ENCODE measurements at regions not wholly inside any gene's neighbourhood (a gene's known extent, or its start where the extent isn't known, plus 50 kb on each side); places are given as distances from the start of the nearest gene placed in this dataset.
A peak's percentile ranks its signal among the peaks of the same experiment; 100 is the strongest.
"Not testable (repeated sequence)": the region's sequence is repeated elsewhere in the genome, so short reads cannot be mapped to it uniquely, and the experiment has no call there.

DNA sequence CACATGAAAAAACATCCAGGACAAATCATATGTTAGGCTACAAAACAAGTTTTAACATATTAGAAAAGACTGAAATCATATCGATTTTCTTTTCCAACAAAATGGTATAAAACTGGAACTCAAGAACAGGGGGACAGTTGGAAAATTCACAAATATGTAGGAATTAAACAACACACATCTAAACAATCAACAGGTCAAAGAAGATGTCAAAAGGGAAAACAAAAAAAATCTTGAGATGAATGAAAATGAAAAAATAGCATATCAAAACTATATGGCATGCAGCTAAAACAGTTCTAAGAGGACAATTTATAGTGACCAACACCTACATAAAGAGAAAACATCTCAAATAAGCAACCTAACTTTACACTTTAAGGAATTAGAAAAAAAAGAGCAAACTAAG, 585.3 kb downstream of the UQCRFS1 start:
- Mint-ChIP-seq H3K27ac (peak overlapping the region in 1 of 8 donors; percentile 71), H3K4me1 (peaks cover 4 to 16% (median 12%) of the 10 kb centered on the region in 3 donors), H3K9me3 (peaks cover 7 to 14% (median 11%) of the 10 kb centered on the region in 5 donors), H3K4me3 (no peak overlapping the region), H3K36me3 (peaks cover 0 to 14% (median 2%) of the 10 kb centered on the region in 3 donors), H3K27me3 (peaks cover 0 to 2% of the 10 kb centered on the region in 2 donors)
- Histone ChIP-seq H3K27me3 (ENCODE audit: insufficient read depth, low read length, poor library complexity, severe bottlenecking) (no peaks in the 10 kb centered on the region), H3K4me1 (ENCODE audit: insufficient read depth, low read length) (no peaks in the 10 kb centered on the region), H3K27ac (ENCODE audit: low read depth, low read length) (no peak overlapping the region), H3K36me3 (ENCODE audit: insufficient read depth, low read length) (no peaks in the 10 kb centered on the region), H3K4me3 (ENCODE audit: low read length) (no peak overlapping the region), H3K9me3 (ENCODE audit: low read length) (no peaks in the 10 kb centered on the region)
- no peak for DNase-seq
- ChIA-PET POLR2A (no interaction called here), CTCF (no interaction called here)

DNA sequence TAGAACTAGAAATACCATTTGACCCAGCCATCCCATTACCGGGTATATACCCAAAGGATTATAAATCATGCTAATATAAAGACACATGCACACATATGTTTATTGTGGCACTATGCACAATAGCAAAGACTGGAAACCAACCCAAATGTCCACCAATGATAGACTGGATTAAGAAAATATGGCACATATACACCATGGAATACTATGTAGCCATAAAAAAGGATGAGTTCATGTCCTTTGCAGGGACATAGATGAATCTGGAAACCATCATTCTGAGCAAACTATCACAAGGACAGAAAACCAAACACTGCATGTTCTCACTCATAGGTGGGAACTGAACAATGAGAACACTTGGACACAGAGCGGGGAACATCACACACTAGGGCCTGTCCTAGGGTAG, 586.5 kb downstream of the UQCRFS1 start:
- H3K27me3 ChIP-seq (ENCODE audit: insufficient read depth, low read length, poor library complexity, severe bottlenecking); H3K4me3 ChIP-seq (ENCODE audit: low read length); H3K4me1 Mint-ChIP-seq; H3K27me3 Mint-ChIP-seq; CTCF ChIA-PET; POLR2A ChIA-PET; H3K4me3 Mint-ChIP-seq; H3K9me3 ChIP-seq (ENCODE audit: low read length); H3K4me1 ChIP-seq (ENCODE audit: insufficient read depth, low read length); DNase-seq; H3K36me3 ChIP-seq (ENCODE audit: insufficient read depth, low read length); H3K27ac Mint-ChIP-seq; H3K27ac ChIP-seq (ENCODE audit: low read depth, low read length): not testable (repeated sequence)
- peaks cover 7 to 14% (median 11%) of the 10 kb centered on the region in 5 donors for H3K9me3 Mint-ChIP-seq
- peaks cover 0 to 14% (median 2%) of the 10 kb centered on the region in 3 donors for H3K36me3 Mint-ChIP-seq

DNA sequence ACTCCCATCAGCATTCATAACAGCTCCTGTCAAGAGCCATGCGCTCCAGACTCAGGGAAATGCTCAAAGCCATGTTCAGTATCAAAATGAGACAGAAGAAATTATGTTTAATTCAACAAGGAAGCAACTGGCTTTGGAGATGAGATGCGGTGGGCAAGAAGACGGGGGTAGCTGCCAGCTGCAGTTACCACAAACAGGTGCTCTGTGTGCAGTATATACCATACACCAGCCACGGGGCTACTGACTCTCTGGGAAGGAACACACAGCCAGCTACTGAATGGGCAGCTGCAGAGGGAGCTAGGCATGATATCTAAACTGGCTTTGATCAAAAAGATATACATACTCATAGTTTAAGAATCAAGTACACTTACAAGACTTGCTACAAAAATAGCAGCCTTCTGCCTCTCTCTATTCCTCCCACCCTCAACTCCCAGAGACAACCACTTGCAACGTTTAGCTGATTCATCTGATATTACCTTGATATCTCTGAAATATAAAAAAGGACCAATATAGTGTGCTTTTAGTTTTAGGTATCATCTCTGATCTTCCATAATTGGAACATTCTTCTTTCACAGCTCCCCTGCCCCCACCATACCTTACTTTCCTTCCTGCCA, 593.0 kb downstream of the UQCRFS1 start:
- Histone ChIP-seq H3K4me3 (ENCODE audit: low read length) (no peak overlapping the region), H3K27ac (ENCODE audit: low read depth, low read length) (no peak overlapping the region), H3K4me1 (ENCODE audit: insufficient read depth, low read length) (no peaks in the 10 kb centered on the region), H3K36me3 (ENCODE audit: insufficient read depth, low read length) (no peaks in the 10 kb centered on the region), H3K27me3 (ENCODE audit: insufficient read depth, low read length, poor library complexity, severe bottlenecking) (no peaks in the 10 kb centered on the region), H3K9me3 (ENCODE audit: low read length) (no peaks in the 10 kb centered on the region)
- CTCF ChIA-PET = no interaction called here
- DNase-seq = no peak
- Mint-ChIP-seq H3K27me3 (peaks cover 0 to 4% of the 10 kb centered on the region in 2 donors), H3K4me3 (no peak overlapping the region), H3K36me3 (peaks cover 0 to 12% (median 0%) of the 10 kb centered on the region in 3 donors), H3K9me3 (peaks cover 6 to 16% (median 9%) of the 10 kb centered on the region in 5 donors), H3K27ac (no peak overlapping the region), H3K4me1 (peaks cover 0 to 4% (median 0%) of the 10 kb centered on the region in 3 donors)
- POLR2A ChIA-PET = no interaction called here

DNA sequence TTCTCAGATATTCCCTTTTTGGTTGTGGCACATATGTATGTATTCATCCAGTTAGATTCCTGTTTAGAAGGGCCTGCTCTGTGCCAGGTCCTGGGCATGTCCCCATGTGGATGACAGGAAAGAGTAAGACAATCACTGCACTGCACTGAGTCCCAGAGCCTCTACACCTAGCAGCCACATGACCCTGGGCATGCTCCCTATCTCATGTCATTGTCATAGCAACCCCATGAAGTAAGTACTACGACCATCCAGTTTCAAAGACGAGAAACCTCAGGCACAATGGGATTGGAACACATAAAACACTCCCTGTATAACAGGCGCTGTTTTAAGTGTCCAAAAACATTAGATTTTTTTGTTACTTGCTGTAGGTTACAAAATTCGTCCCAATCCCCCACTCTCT, 594.4 kb downstream of the UQCRFS1 start:
- H3K27ac Mint-ChIP-seq = no peak overlapping the region
- H3K9me3 Mint-ChIP-seq = peaks cover 15 to 30% (median 19%) of the 10 kb centered on the region in 5 donors
- ChIA-PET POLR2A (no interaction called here), CTCF (no interaction called here)
- no peak overlapping the region for H3K4me3 Mint-ChIP-seq
- Histone ChIP-seq H3K36me3 (ENCODE audit: insufficient read depth, low read length) (no peaks in the 10 kb centered on the region), H3K4me3 (ENCODE audit: low read length) (no peak overlapping the region), H3K9me3 (ENCODE audit: low read length) (no peaks in the 10 kb centered on the region), H3K27me3 (ENCODE audit: insufficient read depth, low read length, poor library complexity, severe bottlenecking) (no peaks in the 10 kb centered on the region), H3K4me1 (ENCODE audit: insufficient read depth, low read length) (no peaks in the 10 kb centered on the region), H3K27ac (ENCODE audit: low read depth, low read length) (no peak overlapping the region)
- peaks cover 0 to 4% (median 0%) of the 10 kb centered on the region in 3 donors for H3K4me1 Mint-ChIP-seq
- DNase-seq = no peak
- H3K27me3 Mint-ChIP-seq = peaks cover 0 to 4% of the 10 kb centered on the region in 2 donors
- peaks cover 0 to 23% (median 0%) of the 10 kb centered on the region in 3 donors for H3K36me3 Mint-ChIP-seq

DNA sequence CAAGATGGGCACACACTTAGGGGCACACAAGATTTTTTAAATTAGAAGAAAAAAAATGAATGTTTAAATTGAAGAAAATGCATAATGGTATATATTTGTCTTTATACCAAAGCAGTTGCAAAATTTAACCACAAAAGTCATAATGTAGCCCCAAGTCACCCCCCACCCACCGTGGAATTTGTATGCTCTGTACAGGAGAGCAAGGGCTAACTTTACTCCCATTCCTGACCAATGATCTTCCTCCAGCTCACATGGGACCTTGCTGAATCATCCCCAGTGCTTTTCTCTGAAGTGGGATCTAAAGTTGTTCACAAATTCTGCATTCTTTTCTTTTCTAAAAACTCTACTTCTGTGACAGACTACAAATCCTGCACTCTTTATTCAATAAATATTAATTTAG, 597.0 kb downstream of the UQCRFS1 start:
- CTCF ChIA-PET = no interaction called here
- POLR2A ChIA-PET = no interaction called here

DNA sequence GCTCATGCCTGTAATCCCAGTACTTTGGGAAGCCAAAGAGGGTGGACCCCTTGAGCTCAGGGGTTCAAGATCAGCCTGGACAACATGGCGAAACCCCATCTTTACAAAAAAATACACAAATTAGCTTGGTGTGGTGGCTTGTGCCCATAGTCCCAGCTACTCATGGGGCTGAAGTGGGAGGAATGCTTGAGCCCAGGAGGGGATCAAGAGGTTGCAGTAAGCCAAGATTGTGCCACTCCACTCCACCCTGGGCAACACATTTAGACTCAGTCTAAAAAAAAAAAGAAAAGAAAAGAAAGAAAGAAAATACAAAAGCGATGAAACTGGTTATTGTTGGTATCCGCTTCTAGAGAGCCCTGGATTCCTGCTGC, 597.4 kb downstream of the UQCRFS1 start:
- Histone ChIP-seq H3K27ac (ENCODE audit: low read depth, low read length) (no peak overlapping the region), H3K36me3 (ENCODE audit: insufficient read depth, low read length) (no peaks in the 10 kb centered on the region), H3K4me1 (ENCODE audit: insufficient read depth, low read length) (no peaks in the 10 kb centered on the region), H3K4me3 (ENCODE audit: low read length) (no peak overlapping the region), H3K9me3 (ENCODE audit: low read length) (no peaks in the 10 kb centered on the region), H3K27me3 (ENCODE audit: insufficient read depth, low read length, poor library complexity, severe bottlenecking) (no peaks in the 10 kb centered on the region)
- H3K27me3 Mint-ChIP-seq = peaks cover 0 to 4% of the 10 kb centered on the region in 2 donors
- CTCF ChIA-PET = no interaction called here
- no peak overlapping the region for H3K27ac Mint-ChIP-seq
- POLR2A ChIA-PET = no interaction called here
- H3K4me1 Mint-ChIP-seq = peaks cover 0 to 4% (median 0%) of the 10 kb centered on the region in 3 donors
- peaks cover 0 to 23% (median 0%) of the 10 kb centered on the region in 3 donors for H3K36me3 Mint-ChIP-seq
- DNase-seq = no peak
- no peak overlapping the region for H3K4me3 Mint-ChIP-seq
- peaks cover 19 to 31% (median 22%) of the 10 kb centered on the region in 5 donors for H3K9me3 Mint-ChIP-seq

More for the DNA sequence above, 597.0 kb downstream of the UQCRFS1 start:
- Mint-ChIP-seq H3K9me3 (peaks cover 19 to 31% (median 22%) of the 10 kb centered on the region in 5 donors), H3K4me1 (peaks cover 0 to 4% (median 0%) of the 10 kb centered on the region in 3 donors), H3K4me3 (no peak overlapping the region), H3K27me3 (peaks cover 0 to 4% of the 10 kb centered on the region in 2 donors), H3K27ac (no peak overlapping the region), H3K36me3 (peaks cover 0 to 23% (median 0%) of the 10 kb centered on the region in 3 donors)
- Histone ChIP-seq H3K36me3 (ENCODE audit: insufficient read depth, low read length) (no peaks in the 10 kb centered on the region), H3K4me3 (ENCODE audit: low read length) (no peak overlapping the region), H3K27me3 (ENCODE audit: insufficient read depth, low read length, poor library complexity, severe bottlenecking) (no peaks in the 10 kb centered on the region), H3K27ac (ENCODE audit: low read depth, low read length) (no peak overlapping the region), H3K9me3 (ENCODE audit: low read length) (no peaks in the 10 kb centered on the region), H3K4me1 (ENCODE audit: insufficient read depth, low read length) (no peaks in the 10 kb centered on the region)
- no peak for DNase-seq

DNA sequence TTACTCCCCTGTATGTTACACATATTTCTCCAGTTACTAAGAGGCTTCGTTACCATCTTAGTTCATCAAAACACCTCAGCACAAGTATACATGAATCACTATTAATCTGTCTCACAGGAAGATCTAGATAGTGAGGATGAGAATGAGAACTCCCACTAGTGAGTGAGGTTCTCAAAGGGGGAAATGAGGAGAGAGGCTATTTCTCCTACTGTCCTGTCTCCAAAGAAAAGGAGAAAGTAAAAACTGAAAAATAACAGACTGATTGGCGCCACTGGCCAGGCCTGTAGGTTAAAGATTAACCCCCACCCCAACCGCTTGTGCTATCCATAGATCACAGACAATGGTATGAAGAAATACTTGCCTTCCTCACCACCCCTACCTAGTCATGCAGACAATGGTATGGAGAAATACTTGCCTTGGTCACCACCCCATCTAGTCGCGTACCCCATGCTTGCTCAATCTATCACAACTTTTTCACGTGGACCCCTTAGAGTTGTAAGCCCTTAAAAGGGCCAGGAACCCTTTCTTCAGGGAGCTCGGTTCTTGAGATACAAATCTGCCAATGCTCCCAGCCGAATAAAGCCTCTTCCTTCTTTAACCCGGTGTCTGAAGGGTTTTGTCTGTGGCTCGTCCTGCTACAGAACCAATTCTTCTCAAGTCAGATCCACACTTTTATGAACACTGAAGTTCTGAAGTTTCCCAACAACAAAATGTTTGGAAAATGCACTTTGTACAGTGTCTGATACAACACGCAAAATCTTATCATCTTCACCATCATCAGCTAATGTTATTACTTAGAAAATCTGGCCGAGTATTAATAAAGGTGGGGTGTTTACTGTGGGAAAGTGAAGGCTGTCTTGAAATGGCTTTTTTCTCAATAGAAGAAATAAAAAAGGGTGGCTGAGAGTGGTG, 598.1 kb downstream of the UQCRFS1 start:
- CTCF ChIA-PET = no interaction called here
- H3K9me3 Mint-ChIP-seq = peaks cover 19 to 28% (median 22%) of the 10 kb centered on the region in 5 donors
- Histone ChIP-seq H3K9me3 (ENCODE audit: low read length) (no peaks in the 10 kb centered on the region), H3K4me1 (ENCODE audit: insufficient read depth, low read length) (no peaks in the 10 kb centered on the region), H3K36me3 (ENCODE audit: insufficient read depth, low read length) (no peaks in the 10 kb centered on the region), H3K27me3 (ENCODE audit: insufficient read depth, low read length, poor library complexity, severe bottlenecking) (no peaks in the 10 kb centered on the region), H3K4me3 (ENCODE audit: low read length) (no peak overlapping the region), H3K27ac (ENCODE audit: low read depth, low read length) (no peak overlapping the region)
- DNase-seq = no peak
- peaks cover 0 to 4% of the 10 kb centered on the region in 2 donors for H3K27me3 Mint-ChIP-seq
- H3K27ac Mint-ChIP-seq = no peak overlapping the region
- POLR2A ChIA-PET = no interaction called here
- no peaks in the 10 kb centered on the region for H3K4me1 Mint-ChIP-seq
- H3K4me3 Mint-ChIP-seq = no peak overlapping the region
- peaks cover 0 to 23% (median 0%) of the 10 kb centered on the region in 3 donors for H3K36me3 Mint-ChIP-seq

DNA sequence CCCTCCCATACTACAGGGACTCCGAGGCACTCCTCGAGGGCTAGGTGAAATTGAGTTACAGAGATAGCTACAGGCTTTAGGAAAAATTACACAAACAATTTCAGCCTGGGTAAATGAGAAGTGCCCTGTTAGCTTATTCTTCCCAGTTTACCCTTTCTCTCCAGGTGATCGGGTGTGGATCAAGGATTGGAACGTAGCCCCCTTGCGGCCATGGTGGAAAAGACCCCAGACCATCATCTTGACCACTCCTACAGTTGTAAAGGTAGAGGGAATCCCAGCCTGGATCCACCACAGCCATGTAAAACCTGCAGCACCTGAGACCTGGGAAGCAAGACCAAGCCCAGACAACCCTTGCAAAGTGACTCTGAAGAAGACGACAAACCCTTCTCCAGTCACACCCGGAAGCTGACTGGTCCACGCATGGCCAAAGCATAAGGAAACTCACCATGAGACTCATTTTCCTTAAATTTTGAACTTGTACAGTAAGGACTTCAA, 600.6 kb downstream of the UQCRFS1 start:
- H3K9me3 ChIP-seq (ENCODE audit: low read length) = no peaks in the 10 kb centered on the region
- peaks cover 19 to 28% (median 26%) of the 10 kb centered on the region in 5 donors for H3K9me3 Mint-ChIP-seq
- no peak overlapping the region for H3K27ac ChIP-seq (ENCODE audit: low read depth, low read length)
- no peaks in the 10 kb centered on the region for H3K27me3 Mint-ChIP-seq
- H3K36me3 Mint-ChIP-seq = peaks cover 0 to 23% (median 0%) of the 10 kb centered on the region in 3 donors
- H3K4me3 Mint-ChIP-seq = no peak overlapping the region
- H3K27me3 ChIP-seq (ENCODE audit: insufficient read depth, low read length, poor library complexity, severe bottlenecking) = no peaks in the 10 kb centered on the region
- no peaks in the 10 kb centered on the region for H3K36me3 ChIP-seq (ENCODE audit: insufficient read depth, low read length)
- H3K4me1 ChIP-seq (ENCODE audit: insufficient read depth, low read length) = no peaks in the 10 kb centered on the region
- ChIA-PET CTCF (no interaction called here), POLR2A (no interaction called here)
- no peaks in the 10 kb centered on the region for H3K4me1 Mint-ChIP-seq
- no peak for DNase-seq
- no peak overlapping the region for H3K27ac Mint-ChIP-seq
- no peak overlapping the region for H3K4me3 ChIP-seq (ENCODE audit: low read length)

Measured in CD8-positive, alpha-beta memory T cell (primary cell).